HepG2 (cell line): ENCODE measurements at regions not wholly inside any gene's neighbourhood (a gene's known extent, or its start where the extent isn't known, plus 50 kb on each side); places are given as distances from the start of the nearest gene placed in this dataset.

ENCODE experiments used
- CHD2 ChIP-seq: IDR thresholded peaks from 2 replicates; pipeline ENCODE4 v1.6.1; 2011; ENCODE audit warnings: low read depth, low read length, improper control_type of control experiment
- ZHX2 ChIP-seq, 2 experiments: sonication (generic) in 1 of 2; formaldehyde crosslinking in 1 of 2; IDR thresholded peaks; 2 replicates each; pipeline versions ENCODE4 v1.6.1 to v1.9.0; 2014 to 2022; ENCODE audit warnings: antibody characterized with exemption in 1 of 2, borderline replicate concordance in 1 of 2, inconsistent platforms in 1 of 2, low read depth in 1 of 2, missing genetic modification reagents in 1 of 2

- no peak for TF ChIP-seq CHD2
- TF ChIP-seq ZHX2 (IDR thresholded peaks at IDR 0.05; ENCODE audit: low read depth), result no peak
- no peak for TF ChIP-seq ZHX2 (CRISPR knock-in tag; IDR thresholded peaks at IDR 0.05; ENCODE audit: borderline replicate concordance)
These were observed 302.2 kb downstream of the TUSC7 start for GRCh38 chr3:117011687-117012250.
